Panc1 (cell line): ENCODE measurements at regions not wholly inside any gene's neighbourhood (a gene's known extent, or its start where the extent isn't known, plus 50 kb on each side); places are given as distances from the start of the nearest gene placed in this dataset.

Experiments used
- ATAC-seq: fragments of 200-7000 bp; cut with Tn5 transposase; 2 replicates; pipeline ENCODE4 v1.9.1; 2020; ENCODE audit warnings: mild to moderate bottlenecking, moderate library complexity
- BruUV-seq: library from RNA; stranded (reverse); fragments of 400-500 nt; replicated peaks from 2 replicates; lab custom pipeline; 2021; lab: Mats Ljungman, UMichigan
- CTCF ChIA-PET: fragments of 300-600 bp; sonication (Branson Sonifier 250); formaldehyde crosslinking; loops from one replicate; lab custom pipeline; 2022; ENCODE audit warnings: antibody characterized with exemption; lab: Charles Lee
- POLR2A ChIA-PET: fragments of 300-600 bp; sonication (Branson Sonifier 250); formaldehyde crosslinking; loops from one replicate; lab custom pipeline; 2022; ENCODE audit warnings: antibody characterized with exemption; lab: Charles Lee
- DNase-seq: peaks from one replicate; pipeline ENCODE4 v3.0.0-alpha.2; 2010; ENCODE audit warnings: low read depth, low spot score
- H3K27ac ChIP-seq: 2 replicates; pipeline ENCODE4 v1.5.1; 2011; ENCODE audit warnings: mild to moderate bottlenecking, low read length, inconsistent platforms
- H3K27me3 ChIP-seq: fragments of 200-500 bp; sonication (Bioruptor generic); 2 replicates; pipeline ENCODE4 v1.6.0; 2014; ENCODE audit warnings: low read length, inconsistent platforms; ENCODE audit not compliant: control insufficient read depth, insufficient read depth
- H3K36me3 ChIP-seq: fragments of 200-500 bp; sonication (Bioruptor generic); 2 replicates; pipeline ENCODE4 v1.5.1; 2014; ENCODE audit warnings: inconsistent platforms, mild to moderate bottlenecking, low read length, moderate library complexity; ENCODE audit not compliant: control insufficient read depth, insufficient read depth
- H3K4me1 ChIP-seq: 2 replicates; pipeline ENCODE4 v1.5.1; 2011; ENCODE audit warnings: inconsistent platforms, mild to moderate bottlenecking, low read length, moderate library complexity; ENCODE audit not compliant: control insufficient read depth, insufficient read depth
- H3K4me3 ChIP-seq, 2 experiments: 2 replicates each; pipeline ENCODE4 v1.5.1; 2011 to 2012; ENCODE audit warnings: low read depth in 2 of 2, low read length in 2 of 2, mild to moderate bottlenecking in 2 of 2, inconsistent platforms in 1 of 2, moderate library complexity in 1 of 2
- H3K9me3 ChIP-seq: fragments of 200-500 bp; sonication (Bioruptor generic); 2 replicates; pipeline ENCODE4 v1.5.1; 2014; ENCODE audit warnings: low read depth, mild to moderate bottlenecking, inconsistent platforms, low read length, moderate library complexity; ENCODE audit not compliant: control insufficient read depth, insufficient read depth
- POLR2AphosphoS5 ChIP-seq: IDR thresholded peaks from 2 replicates; pipeline ENCODE4 v1.6.1; 2012; ENCODE audit warnings: mild to moderate bottlenecking, low read depth, low read length, moderate library complexity
- SIN3A ChIP-seq: IDR thresholded peaks from 2 replicates; pipeline ENCODE4 v1.6.1; 2012; ENCODE audit warnings: low read depth, mild to moderate bottlenecking, low read length, moderate library complexity, borderline replicate concordance; ENCODE audit not compliant: insufficient read depth
- TCF7L2 ChIP-seq: IDR thresholded peaks from 2 replicates; pipeline ENCODE4 v1.6.1; 2011; ENCODE audit warnings: mild to moderate bottlenecking, low read depth, low read length, inconsistent platforms
- in situ Hi-C: cut with HindIII; loops from 2 replicates; pipeline ENCODE4 v1.10.0; 2016; ENCODE audit warnings: low sequenced_read_pairs, low pct_unique_long_range_greater_than_20kb
- intact Hi-C: fragments of 100-400 bp; cut with micrococcal nuclease; formaldehyde crosslinking; loops from one replicate; pipeline ENCODE4 v1.10.0; 2022; ENCODE audit not compliant: unreplicated experiment
- TF ChIP-seq, protein P1 (sequence below): fragments of 450-650 bp; IDR thresholded peaks from 2 replicates; pipeline ENCODE4 v1.5.1; 2017; ENCODE audit warnings: mild to moderate bottlenecking
- TF ChIP-seq, protein P2 (sequence below), 2 experiments: IDR thresholded peaks; 2 replicates each; pipeline ENCODE4 v1.6.1; 2011 to 2012; ENCODE audit warnings: low read depth in 2 of 2, control low read depth in 1 of 2, low read length in 1 of 2, mild to moderate bottlenecking in 1 of 2, moderate library complexity in 1 of 2; ENCODE audit not compliant: insufficient read depth in 1 of 2

DNA sequence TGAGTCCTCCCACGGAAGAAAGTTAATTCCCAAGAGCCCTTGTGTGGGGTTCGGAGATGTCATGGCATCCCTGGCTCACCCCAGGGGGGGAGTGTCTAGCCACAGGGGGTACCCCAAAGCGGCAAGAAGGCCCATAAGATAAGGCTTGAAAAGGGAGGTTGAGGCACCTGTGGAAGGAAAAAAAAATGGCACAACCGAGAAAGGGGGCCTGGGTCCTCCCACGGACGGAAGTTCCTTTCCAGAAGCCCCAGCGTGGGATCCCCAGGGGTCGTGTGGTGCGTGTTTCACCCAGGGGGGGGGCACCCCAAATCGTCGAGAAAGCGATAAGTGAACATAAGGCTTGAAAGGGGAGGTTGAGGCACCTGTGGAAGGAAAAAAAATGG is 266.7 kb downstream of the ALG10 start:
- ChIA-PET POLR2A (no interaction called here), CTCF (no interaction called here)
- no peak for DNase-seq
- BruUV-seq, result no TSS peak
- intact Hi-C loops (no loop called here), in situ Hi-C loops (no loop called here)
- Histone ChIP-seq H3K4me1 (peaks cover 17% of the 10 kb centered on the region), H3K36me3 (no peaks in the 10 kb centered on the region), H3K4me3 (no peak overlapping the region), H3K9me3 (no peaks in the 10 kb centered on the region), H3K27me3 (no peaks in the 10 kb centered on the region; the same call in 1 of the 2 replicates), H3K27ac (no peak overlapping the region)
- TF ChIP-seq TCF7L2 (no peak), SIN3A (no peak), POLR2AphosphoS5 (no peak)
- TF ChIP-seq, protein P1, sequence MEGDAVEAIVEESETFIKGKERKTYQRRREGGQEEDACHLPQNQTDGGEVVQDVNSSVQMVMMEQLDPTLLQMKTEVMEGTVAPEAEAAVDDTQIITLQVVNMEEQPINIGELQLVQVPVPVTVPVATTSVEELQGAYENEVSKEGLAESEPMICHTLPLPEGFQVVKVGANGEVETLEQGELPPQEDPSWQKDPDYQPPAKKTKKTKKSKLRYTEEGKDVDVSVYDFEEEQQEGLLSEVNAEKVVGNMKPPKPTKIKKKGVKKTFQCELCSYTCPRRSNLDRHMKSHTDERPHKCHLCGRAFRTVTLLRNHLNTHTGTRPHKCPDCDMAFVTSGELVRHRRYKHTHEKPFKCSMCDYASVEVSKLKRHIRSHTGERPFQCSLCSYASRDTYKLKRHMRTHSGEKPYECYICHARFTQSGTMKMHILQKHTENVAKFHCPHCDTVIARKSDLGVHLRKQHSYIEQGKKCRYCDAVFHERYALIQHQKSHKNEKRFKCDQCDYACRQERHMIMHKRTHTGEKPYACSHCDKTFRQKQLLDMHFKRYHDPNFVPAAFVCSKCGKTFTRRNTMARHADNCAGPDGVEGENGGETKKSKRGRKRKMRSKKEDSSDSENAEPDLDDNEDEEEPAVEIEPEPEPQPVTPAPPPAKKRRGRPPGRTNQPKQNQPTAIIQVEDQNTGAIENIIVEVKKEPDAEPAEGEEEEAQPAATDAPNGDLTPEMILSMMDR, result no peak
- TF ChIP-seq, protein P2, sequence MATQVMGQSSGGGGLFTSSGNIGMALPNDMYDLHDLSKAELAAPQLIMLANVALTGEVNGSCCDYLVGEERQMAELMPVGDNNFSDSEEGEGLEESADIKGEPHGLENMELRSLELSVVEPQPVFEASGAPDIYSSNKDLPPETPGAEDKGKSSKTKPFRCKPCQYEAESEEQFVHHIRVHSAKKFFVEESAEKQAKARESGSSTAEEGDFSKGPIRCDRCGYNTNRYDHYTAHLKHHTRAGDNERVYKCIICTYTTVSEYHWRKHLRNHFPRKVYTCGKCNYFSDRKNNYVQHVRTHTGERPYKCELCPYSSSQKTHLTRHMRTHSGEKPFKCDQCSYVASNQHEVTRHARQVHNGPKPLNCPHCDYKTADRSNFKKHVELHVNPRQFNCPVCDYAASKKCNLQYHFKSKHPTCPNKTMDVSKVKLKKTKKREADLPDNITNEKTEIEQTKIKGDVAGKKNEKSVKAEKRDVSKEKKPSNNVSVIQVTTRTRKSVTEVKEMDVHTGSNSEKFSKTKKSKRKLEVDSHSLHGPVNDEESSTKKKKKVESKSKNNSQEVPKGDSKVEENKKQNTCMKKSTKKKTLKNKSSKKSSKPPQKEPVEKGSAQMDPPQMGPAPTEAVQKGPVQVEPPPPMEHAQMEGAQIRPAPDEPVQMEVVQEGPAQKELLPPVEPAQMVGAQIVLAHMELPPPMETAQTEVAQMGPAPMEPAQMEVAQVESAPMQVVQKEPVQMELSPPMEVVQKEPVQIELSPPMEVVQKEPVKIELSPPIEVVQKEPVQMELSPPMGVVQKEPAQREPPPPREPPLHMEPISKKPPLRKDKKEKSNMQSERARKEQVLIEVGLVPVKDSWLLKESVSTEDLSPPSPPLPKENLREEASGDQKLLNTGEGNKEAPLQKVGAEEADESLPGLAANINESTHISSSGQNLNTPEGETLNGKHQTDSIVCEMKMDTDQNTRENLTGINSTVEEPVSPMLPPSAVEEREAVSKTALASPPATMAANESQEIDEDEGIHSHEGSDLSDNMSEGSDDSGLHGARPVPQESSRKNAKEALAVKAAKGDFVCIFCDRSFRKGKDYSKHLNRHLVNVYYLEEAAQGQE (IDR thresholded peaks at IDR 0.05; ENCODE audit: insufficient read depth in 1 of 2, low read depth in 2 of 2, low read length in 1 of 2), result no peak
- ATAC-seq, result no peak

DNA sequence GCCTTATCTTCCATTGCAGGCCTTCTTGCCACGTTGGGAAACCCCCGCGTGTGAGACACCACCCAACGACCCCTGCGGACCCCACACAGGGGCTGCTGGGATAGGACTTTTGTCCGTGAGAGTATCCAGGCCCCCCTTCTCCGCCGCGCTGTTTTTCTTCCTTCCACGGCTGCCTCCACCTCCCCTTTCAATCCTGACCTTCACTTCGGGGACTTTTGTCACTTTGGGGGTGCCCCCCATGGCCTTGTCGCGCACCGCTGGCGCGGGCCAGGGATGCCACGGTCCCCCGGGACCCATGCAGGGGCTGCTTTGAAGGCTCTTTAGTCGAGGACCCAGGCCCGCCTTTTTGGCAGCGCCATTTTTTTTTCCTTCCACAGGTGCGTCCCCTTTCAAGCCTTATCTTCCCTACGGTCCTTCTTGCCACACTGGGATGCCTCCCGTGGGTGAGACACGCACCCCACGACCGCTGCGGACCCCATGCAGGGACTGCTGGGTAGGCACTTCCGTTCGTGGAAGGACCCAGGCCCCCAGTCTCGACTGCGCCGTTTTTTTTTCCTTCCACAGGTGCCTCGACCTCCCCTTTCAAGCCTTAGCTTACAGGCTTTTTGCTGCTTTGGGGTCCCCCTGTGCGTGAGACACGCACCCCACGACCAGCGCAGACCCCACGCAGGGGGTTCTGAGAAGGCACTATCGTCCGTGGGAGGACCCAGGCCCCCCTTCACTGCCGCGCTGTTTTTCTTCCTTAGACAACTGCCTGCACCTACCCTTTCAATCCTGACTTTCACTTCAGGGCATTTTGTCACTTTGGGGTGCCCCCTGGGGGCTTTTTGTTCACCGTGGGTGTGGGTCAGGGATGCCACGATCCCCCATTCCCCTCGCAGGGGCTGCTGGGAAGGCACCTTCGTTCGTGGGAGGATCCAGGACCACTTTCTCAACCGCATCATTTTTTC is 267.4 kb downstream of the ALG10 start:
- no peak overlapping the region for H3K27ac ChIP-seq
- TF ChIP-seq SIN3A, result no peak
- H3K4me3 ChIP-seq, result peak overlapping the region; percentile 44 to 64
- H3K4me1 ChIP-seq, result peaks cover 17% of the 10 kb centered on the region
- in situ Hi-C loops, result no loop called here
- BruUV-seq, result no TSS peak
- DNase-seq (no peak), ATAC-seq (peak; percentile 40; the same call in 1 of the 2 replicates)
- CTCF ChIA-PET, result no interaction called here
- intact Hi-C loops, result loop anchor here (2.0 to 10.0 kb wide), 3 partner anchors 55 to 257 kb away; no protein-coding TSS in a partner anchor
- POLR2A ChIA-PET, result no interaction called here
- no peaks in the 10 kb centered on the region for H3K36me3 ChIP-seq
- H3K27me3 ChIP-seq, result no peaks in the 10 kb centered on the region; the same call in 1 of the 2 replicates
- no peaks in the 10 kb centered on the region for H3K9me3 ChIP-seq
